Mesothelial cell of epicardium (in vitro differentiated cells): ENCODE measurements at regions not wholly inside any gene's neighbourhood (a gene's known extent, or its start where the extent isn't known, plus 50 kb on each side); places are given as distances from the start of the nearest gene placed in this dataset.
A peak's percentile ranks its signal among the peaks of the same experiment; 100 is the strongest.

Experiments
- DNase-seq, 2 experiments: peaks; one replicate each; pipeline ENCODE4 v3.0.0; 2021; ENCODE audit warnings: low spot score in 2 of 2; ENCODE audit not compliant: unreplicated experiment in 2 of 2
- H3K27ac Mint-ChIP-seq: 2 replicates; pipeline ENCODE4 v1.8.0; 2021; ENCODE audit warnings: mixed read lengths
- H3K27me3 Mint-ChIP-seq: 2 replicates; pipeline ENCODE4 v1.8.0; 2021; ENCODE audit warnings: low read depth, mixed read lengths
- H3K36me3 Mint-ChIP-seq: 2 replicates; pipeline ENCODE4 v1.8.0; 2021; ENCODE audit warnings: mixed read lengths
- H3K4me1 Mint-ChIP-seq: 2 replicates; pipeline ENCODE4 v1.8.0; 2021; ENCODE audit warnings: mixed read lengths
- H3K4me3 Mint-ChIP-seq: 2 replicates; pipeline ENCODE4 v1.8.0; 2021; ENCODE audit warnings: mild to moderate bottlenecking, moderate library complexity, mixed read lengths
- H3K9me3 Mint-ChIP-seq: 2 replicates; pipeline ENCODE4 v1.8.0; 2021; ENCODE audit warnings: mixed read lengths
- CTCF ChIP-seq: fragments of 200-600 bp; sonication (generic); IDR thresholded peaks from one replicate; pipeline ENCODE4 v1.5.0; 2021; ENCODE audit warnings: antibody characterized with exemption; ENCODE audit not compliant: unreplicated experiment

GRCh38 chr9:87237336-87237735 is 260.3 kb upstream of the DAPK1 start:
- H3K27ac Mint-ChIP-seq: peak overlapping the region; percentile 66
- H3K4me3 Mint-ChIP-seq: no peak overlapping the region
- TF ChIP-seq CTCF: no peak
- H3K9me3 Mint-ChIP-seq: peaks cover 13% of the 10 kb centered on the region
- H3K36me3 Mint-ChIP-seq: no peaks in the 10 kb centered on the region
- H3K27me3 Mint-ChIP-seq: no peaks in the 10 kb centered on the region
- H3K4me1 Mint-ChIP-seq: peaks cover 15% of the 10 kb centered on the region
- no peak for DNase-seq

- no peak overlapping the region for H3K27ac Mint-ChIP-seq
- no peak for TF ChIP-seq CTCF
- no peaks in the 10 kb centered on the region for H3K27me3 Mint-ChIP-seq
- H3K4me1 Mint-ChIP-seq: peaks cover 15% of the 10 kb centered on the region
- no peaks in the 10 kb centered on the region for H3K36me3 Mint-ChIP-seq
- no peak for DNase-seq
- H3K9me3 Mint-ChIP-seq: peaks cover 10% of the 10 kb centered on the region
- H3K4me3 Mint-ChIP-seq: no peak overlapping the region
These were observed 259.1 kb upstream of the DAPK1 start for GRCh38 chr9:87238545-87238944.

- TF ChIP-seq CTCF: no peak
- Mint-ChIP-seq H3K9me3 (peaks cover 6% of the 10 kb centered on the region), H3K4me3 (no peak overlapping the region), H3K4me1 (peaks cover 15% of the 10 kb centered on the region), H3K36me3 (no peaks in the 10 kb centered on the region), H3K27ac (no peak overlapping the region), H3K27me3 (no peaks in the 10 kb centered on the region)
- no peak for DNase-seq
These were observed 258.4 kb upstream of the DAPK1 start for GRCh38 chr9:87239312-87239711.

GRCh38 chr9:87243602-87244001 is 254.1 kb upstream of the DAPK1 start:
- Mint-ChIP-seq H3K9me3 (peaks cover 17% of the 10 kb centered on the region), H3K27ac (no peak overlapping the region), H3K27me3 (no peaks in the 10 kb centered on the region), H3K4me3 (no peak overlapping the region), H3K4me1 (peaks cover 8% of the 10 kb centered on the region), H3K36me3 (peaks cover 1% of the 10 kb centered on the region)
- DNase-seq: no peak
- no peak for TF ChIP-seq CTCF

GRCh38 chr9:87245271-87245670 is 252.4 kb upstream of the DAPK1 start:
- DNase-seq: no peak
- Mint-ChIP-seq H3K4me3 (no peak overlapping the region), H3K36me3 (peaks cover 1% of the 10 kb centered on the region), H3K27ac (no peak overlapping the region), H3K4me1 (peaks cover 5% of the 10 kb centered on the region), H3K9me3 (peaks cover 25% of the 10 kb centered on the region), H3K27me3 (no peaks in the 10 kb centered on the region)
- TF ChIP-seq CTCF: no peak

GRCh38 chr9:87247097-87247496 is 250.6 kb upstream of the DAPK1 start:
- H3K27me3 Mint-ChIP-seq: no peaks in the 10 kb centered on the region
- H3K9me3 Mint-ChIP-seq: peaks cover 25% of the 10 kb centered on the region
- TF ChIP-seq CTCF: no peak

More at GRCh38 chr9:87247097-87247496, 250.6 kb upstream of the DAPK1 start:
- no peak overlapping the region for H3K27ac Mint-ChIP-seq
- peaks cover 5% of the 10 kb centered on the region for H3K4me1 Mint-ChIP-seq
- no peak for DNase-seq
- no peak overlapping the region for H3K4me3 Mint-ChIP-seq
- H3K36me3 Mint-ChIP-seq: peaks cover 1% of the 10 kb centered on the region
